HG03159 (cell line): ENCODE measurements at regions not wholly inside any gene's neighbourhood (a gene's known extent, or its start where the extent isn't known, plus 50 kb on each side); places are given as distances from the start of the nearest gene placed in this dataset.
A peak's percentile ranks its signal among the peaks of the same experiment; 100 is the strongest.
"Not testable (repeated sequence)": the region's sequence is repeated elsewhere in the genome, so short reads cannot be mapped to it uniquely, and the experiment has no call there.

Experiments
- ATAC-seq: cut with Tn5 transposase; IDR thresholded peaks from one replicate; pipeline ENCODE4 v1.9.1; 2021; ENCODE audit warnings: mild to moderate bottlenecking, moderate library complexity; ENCODE audit not compliant: unreplicated experiment

GRCh38 chr12:4158306-4158705, 115.3 kb upstream of the CCND2 start:
- ATAC-seq = no peak

DNA sequence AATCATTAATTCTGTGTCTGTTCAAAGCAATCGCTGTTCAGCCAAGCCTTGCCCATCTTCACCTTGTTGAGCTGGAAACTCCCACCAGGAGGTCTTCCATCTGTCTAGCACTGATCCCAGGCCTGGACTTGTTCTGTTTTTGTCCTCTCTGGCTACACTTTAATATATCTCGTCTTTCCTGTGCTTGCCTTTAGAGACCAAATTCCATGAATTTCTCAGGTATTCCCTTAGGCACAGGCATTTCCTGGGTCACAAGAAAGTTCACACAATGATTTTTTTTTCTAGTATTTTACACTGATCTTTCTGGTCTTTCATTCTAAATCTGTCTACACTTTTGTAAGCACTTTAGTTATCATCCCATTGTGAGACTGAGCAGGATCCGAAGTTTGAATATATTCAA, 116.4 kb upstream of the CCND2 start:
- ATAC-seq = no peak

- no peak for ATAC-seq
These were observed 117.2 kb upstream of the CCND2 start for GRCh38 chr12:4156317-4156716.

DNA sequence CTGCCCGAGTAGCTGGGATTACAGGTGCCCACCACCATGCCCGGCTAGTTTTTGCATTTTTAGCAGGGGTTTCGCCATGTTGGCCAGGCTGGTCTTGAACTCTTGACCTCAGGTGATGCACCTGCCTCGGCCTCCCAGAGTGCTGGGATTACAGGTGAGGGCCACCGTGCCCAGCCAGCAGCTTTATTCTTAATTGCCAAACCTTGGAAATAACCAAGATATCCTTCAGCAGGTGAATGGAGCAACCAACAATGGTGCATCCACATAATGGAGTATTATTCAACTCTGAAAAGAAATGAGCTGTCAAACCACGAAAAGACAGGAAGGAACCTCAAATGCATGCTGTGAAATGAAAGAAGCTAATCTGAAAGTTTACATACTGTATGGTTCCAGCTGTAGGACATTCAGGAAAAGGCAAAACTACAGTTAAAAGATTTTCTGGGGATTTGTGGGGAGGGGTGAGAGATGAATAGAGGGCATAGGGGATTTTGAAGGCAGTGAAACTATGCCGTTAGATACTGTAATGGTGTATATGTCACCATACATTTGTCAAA, 118.8 kb upstream of the CCND2 start:
- ATAC-seq = no peak

GRCh38 chr12:4153343-4153892, 120.1 kb upstream of the CCND2 start:
- ATAC-seq = peak; percentile 64

GRCh38 chr12:4152145-4152795, 121.3 kb upstream of the CCND2 start:
- ATAC-seq = no peak

DNA sequence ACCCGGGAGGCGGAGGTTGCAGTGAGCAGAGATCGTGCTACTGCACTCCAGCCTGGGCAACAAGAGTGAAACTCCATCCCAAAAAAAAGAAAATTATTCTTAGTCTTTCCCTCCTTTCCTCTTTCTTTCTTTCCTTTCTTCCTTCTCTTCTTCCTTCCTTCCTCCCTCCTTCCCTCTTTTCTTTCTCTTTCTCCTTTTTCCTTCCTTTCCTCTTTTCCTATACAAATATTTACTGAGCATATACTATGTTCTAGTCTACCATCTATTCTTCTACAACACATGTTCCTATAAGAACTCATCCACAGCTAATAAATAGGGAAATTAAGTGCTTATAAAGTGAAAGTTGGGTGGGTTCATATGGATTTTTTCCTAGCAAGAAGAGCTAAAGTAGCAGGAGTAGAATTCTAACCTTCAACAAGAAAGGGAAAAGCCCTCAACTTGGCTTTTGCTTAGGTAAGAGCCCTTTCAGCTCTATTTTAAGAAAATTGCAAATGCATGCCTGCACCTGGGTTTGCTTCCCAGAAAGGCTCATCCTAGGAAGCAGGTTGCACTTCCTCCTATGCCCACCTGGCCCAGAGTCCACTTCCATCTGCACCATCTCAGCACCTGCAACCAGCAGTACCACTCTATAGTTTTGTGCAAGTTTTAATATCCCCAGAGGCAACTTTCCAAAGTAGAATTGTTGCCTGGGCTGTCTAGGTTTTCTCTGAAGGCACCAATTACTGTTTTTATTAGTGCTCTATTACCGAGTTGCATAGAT, 122.0 kb upstream of the CCND2 start:
- no peak for ATAC-seq

DNA sequence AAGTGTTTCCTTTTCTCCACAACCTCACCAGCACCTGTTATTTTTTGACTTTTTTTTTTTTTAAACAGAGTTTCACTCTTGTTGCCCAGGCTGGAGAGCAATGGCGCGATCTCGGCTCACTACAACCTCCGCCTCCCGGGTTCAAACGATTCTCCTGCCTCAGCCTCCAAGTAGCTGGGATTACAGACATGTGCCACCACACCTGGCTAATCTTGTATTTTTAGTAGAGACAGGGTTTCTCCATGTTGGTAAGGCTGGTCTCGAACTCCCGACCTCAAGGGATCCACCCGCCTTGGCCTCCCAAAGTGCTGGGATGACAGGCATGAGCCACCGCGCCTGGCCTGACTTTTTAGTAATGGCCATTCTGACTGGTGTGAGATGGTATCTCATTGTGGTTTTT, 123.2 kb upstream of the CCND2 start:
- ATAC-seq = not testable (repeated sequence)

DNA sequence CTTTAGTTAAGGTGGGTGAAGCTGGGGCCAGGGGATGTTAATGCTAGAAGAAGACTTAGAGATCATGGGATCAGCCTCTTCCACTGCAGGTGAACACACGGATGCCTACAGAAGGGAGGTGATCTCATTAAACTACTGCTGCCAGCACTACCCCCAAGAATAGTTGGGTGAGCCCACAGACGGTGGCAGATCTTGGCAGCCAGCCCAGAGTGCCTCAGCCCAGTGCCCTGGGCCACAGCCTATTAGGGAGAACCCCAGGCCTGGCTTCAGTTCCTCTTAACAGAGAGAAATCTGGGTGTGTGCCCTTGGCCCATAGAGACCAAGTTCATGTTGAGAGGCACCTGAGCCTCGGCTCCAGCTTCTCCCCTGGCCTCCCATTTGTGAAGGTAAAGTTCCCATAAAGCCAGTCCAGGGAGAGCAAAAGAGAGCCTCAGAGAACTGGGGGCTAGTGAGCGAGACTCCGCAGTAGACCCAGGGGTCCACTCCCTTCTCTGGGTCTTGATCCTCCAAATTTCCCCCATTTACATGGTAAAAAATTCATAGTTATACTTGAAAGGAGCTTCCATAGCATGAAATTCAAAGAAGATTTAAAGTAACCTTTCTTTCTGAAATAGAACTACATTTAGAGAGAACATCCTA, 125.0 kb upstream of the CCND2 start:
- peak; percentile 66 for ATAC-seq

GRCh38 chr12:4147031-4147481, 126.5 kb upstream of the CCND2 start:
- ATAC-seq = no peak

- no peak for ATAC-seq
These were observed 127.3 kb upstream of the CCND2 start for GRCh38 chr12:4145990-4146859.

- no peak for ATAC-seq
These were observed 128.9 kb upstream of the CCND2 start for GRCh38 chr12:4144676-4145075.

GRCh38 chr12:4143896-4144295, 129.7 kb upstream of the CCND2 start:
- ATAC-seq = no peak

DNA sequence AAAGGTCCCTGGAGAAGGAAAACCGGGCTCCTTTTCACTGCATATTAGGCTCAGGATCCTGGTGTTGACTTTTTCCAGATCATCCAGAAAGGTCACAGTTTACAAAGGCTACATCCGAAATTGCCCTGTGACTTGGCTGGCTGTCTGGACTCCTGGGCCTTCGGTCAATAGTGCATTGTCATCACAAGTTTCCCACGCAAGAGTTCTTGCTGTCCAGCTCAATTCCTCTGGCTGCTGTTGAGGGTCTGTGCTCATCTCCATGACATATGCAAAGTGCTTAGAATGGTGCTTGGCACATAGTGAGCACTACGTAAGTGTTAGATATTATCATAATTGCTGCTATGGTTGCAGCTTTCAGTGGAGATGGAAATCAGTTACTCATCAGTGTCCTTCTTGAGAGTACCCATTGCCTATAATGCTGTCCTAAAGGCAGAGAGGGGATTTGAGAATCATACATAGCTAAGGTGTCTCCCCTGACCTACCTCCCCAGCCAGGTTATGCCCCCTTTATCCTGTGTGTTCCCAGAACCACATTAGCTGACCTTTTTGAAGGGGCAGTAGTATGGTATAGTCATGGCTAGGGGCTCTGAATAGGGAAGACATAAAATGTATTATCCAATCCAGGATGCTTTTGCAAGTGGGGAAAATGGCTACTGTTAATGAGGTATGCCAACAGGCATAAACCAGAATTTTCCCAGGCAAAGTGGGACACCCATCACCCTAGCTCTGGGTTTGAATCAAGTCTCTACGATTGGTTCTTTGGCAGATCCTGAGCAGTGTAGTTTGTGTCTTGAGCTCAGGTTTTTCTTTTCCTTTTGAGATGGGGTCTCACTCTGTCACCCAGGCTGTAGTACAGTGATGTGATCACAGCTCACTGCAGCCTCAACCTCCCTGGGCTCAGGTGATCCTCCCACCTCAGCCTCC, 132.0 kb upstream of the CCND2 start:
- ATAC-seq = no peak

GRCh38 chr12:4140581-4141301, 132.8 kb upstream of the CCND2 start:
- ATAC-seq = no peak

GRCh38 chr12:4139191-4139590, 134.4 kb upstream of the CCND2 start:
- ATAC-seq = no peak

- ATAC-seq = not testable (repeated sequence)
These were observed 135.0 kb upstream of the CCND2 start for GRCh38 chr12:4138532-4138931.

GRCh38 chr12:4138051-4138450, 135.5 kb upstream of the CCND2 start:
- ATAC-seq = no peak

GRCh38 chr12:4137441-4137840, 136.1 kb upstream of the CCND2 start:
- ATAC-seq = no peak
